NOMO-1 treated with DMSO at 0.1 percent for 48 hours (cell line): ENCODE measurements at regions not wholly inside any gene's neighbourhood (a gene's known extent, or its start where the extent isn't known, plus 50 kb on each side); places are given as distances from the start of the nearest gene placed in this dataset.
"Not testable (repeated sequence)": the region's sequence is repeated elsewhere in the genome, so short reads cannot be mapped to it uniquely, and the experiment has no call there.

Source experiments
- DNase-seq: peaks from one replicate; lab custom pipeline; 2025; ENCODE audit not compliant: unreplicated experiment; lab: John Stamatoyannopoulos, UW

- no peak for DNase-seq
Measured at GRCh38 chr3:3346556-3346955, 167.1 kb upstream of the CRBN start.

- no peak for DNase-seq
Measured at GRCh38 chr3:3342141-3342540, 162.7 kb upstream of the CRBN start.

GRCh38 chr3:3340965-3341895, 161.7 kb upstream of the CRBN start:
- DNase-seq = no peak

- DNase-seq = no peak
Measured at GRCh38 chr3:3340526-3340925, 161.0 kb upstream of the CRBN start.

- DNase-seq = no peak
Measured at GRCh38 chr3:3335903-3336302, 156.4 kb upstream of the CRBN start.

- no peak for DNase-seq
Measured at GRCh38 chr3:3334491-3334890, 155.0 kb upstream of the CRBN start.

- no peak for DNase-seq
Measured at GRCh38 chr3:3333571-3333970, 154.1 kb upstream of the CRBN start.

- DNase-seq = no peak
Measured at GRCh38 chr3:3316521-3316920, 137.0 kb upstream of the CRBN start.

- no peak for DNase-seq
Measured at GRCh38 chr3:3315846-3316245, 136.4 kb upstream of the CRBN start.

- no peak for DNase-seq
Measured at GRCh38 chr3:3309887-3310286, 130.4 kb upstream of the CRBN start.

GRCh38 chr3:3308809-3309208, 129.3 kb upstream of the CRBN start:
- DNase-seq = no peak

GRCh38 chr3:3307491-3307890, 128.0 kb upstream of the CRBN start:
- no peak for DNase-seq

- DNase-seq = no peak
Measured at GRCh38 chr3:3305841-3306240, 126.3 kb upstream of the CRBN start.

- DNase-seq = no peak
Measured at GRCh38 chr3:3305084-3305483, 125.6 kb upstream of the CRBN start.

- DNase-seq = no peak
Measured at GRCh38 chr3:3303636-3304035, 124.1 kb upstream of the CRBN start.

GRCh38 chr3:3302964-3303363, 123.5 kb upstream of the CRBN start:
- no peak for DNase-seq

GRCh38 chr3:3301476-3301875, 122.0 kb upstream of the CRBN start:
- DNase-seq = no peak

- DNase-seq = no peak
Measured at GRCh38 chr3:3296979-3297381, 117.5 kb upstream of the CRBN start.

GRCh38 chr3:3295586-3295985, 116.1 kb upstream of the CRBN start:
- no peak for DNase-seq

- not testable (repeated sequence) for DNase-seq
Measured at GRCh38 chr3:3291756-3292283, 112.3 kb upstream of the CRBN start.

- DNase-seq = no peak
Measured at GRCh38 chr3:3288255-3288654, 108.8 kb upstream of the CRBN start.

- no peak for DNase-seq
Measured at GRCh38 chr3:3286014-3286413, 106.5 kb upstream of the CRBN start.

- no peak for DNase-seq
Measured at GRCh38 chr3:3281024-3281423, 101.5 kb upstream of the CRBN start.
